ENCODE measurements at regions not wholly inside any gene's neighbourhood (a gene's known extent, or its start where the extent isn't known, plus 50 kb on each side); places are given as distances from the start of the nearest gene placed in this dataset.

DNA sequence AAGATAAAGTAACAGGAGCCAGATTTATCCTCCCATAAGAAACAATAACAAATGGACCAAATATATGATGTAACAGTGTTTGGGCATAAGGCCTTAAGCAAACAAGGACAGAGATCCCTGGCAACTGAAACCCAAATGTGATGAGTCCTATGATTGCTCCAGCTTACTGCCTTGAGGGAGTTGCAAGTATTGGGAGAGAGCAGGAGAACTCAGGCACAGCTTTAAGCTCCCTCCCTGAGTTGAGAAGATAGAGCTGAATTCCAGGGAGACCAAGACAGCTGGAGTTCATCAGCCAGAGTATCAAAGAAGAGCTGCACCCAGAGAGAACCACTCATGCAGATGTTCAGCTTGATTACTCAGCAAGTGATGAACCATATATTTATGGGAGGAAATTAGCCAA, 814.5 kb upstream of the RAB6C start:
- Histone ChIP-seq H3K36me3 (no peaks in the 10 kb centered on the region), H3K4me1 (no peaks in the 10 kb centered on the region), H3K9me3 (no peaks in the 10 kb centered on the region), H3K27ac (no peak overlapping the region), H3K4me3 (no peak overlapping the region), H3K27me3 (no peaks in the 10 kb centered on the region)
- ATAC-seq, result no peak
- no peak for DNase-seq
- intact Hi-C loops (cut with DNase I), result no loop called here
- TF ChIP-seq, protein P1, sequence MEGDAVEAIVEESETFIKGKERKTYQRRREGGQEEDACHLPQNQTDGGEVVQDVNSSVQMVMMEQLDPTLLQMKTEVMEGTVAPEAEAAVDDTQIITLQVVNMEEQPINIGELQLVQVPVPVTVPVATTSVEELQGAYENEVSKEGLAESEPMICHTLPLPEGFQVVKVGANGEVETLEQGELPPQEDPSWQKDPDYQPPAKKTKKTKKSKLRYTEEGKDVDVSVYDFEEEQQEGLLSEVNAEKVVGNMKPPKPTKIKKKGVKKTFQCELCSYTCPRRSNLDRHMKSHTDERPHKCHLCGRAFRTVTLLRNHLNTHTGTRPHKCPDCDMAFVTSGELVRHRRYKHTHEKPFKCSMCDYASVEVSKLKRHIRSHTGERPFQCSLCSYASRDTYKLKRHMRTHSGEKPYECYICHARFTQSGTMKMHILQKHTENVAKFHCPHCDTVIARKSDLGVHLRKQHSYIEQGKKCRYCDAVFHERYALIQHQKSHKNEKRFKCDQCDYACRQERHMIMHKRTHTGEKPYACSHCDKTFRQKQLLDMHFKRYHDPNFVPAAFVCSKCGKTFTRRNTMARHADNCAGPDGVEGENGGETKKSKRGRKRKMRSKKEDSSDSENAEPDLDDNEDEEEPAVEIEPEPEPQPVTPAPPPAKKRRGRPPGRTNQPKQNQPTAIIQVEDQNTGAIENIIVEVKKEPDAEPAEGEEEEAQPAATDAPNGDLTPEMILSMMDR (IDR thresholded peaks at IDR 0.05), result no peak

GRCh38 chr2:129167456-129167855, 812.0 kb upstream of the RAB6C start:
- ATAC-seq (no peak), DNase-seq (no peak)
- Histone ChIP-seq H3K36me3 (no peaks in the 10 kb centered on the region), H3K4me3 (no peak overlapping the region), H3K9me3 (no peaks in the 10 kb centered on the region), H3K4me1 (no peaks in the 10 kb centered on the region), H3K27ac (no peak overlapping the region), H3K27me3 (no peaks in the 10 kb centered on the region)
- TF ChIP-seq, protein P1 (IDR thresholded peaks at IDR 0.05), result no peak
- intact Hi-C loops (cut with DNase I), result no loop called here

- TF ChIP-seq, protein P1 (IDR thresholded peaks at IDR 0.05), result no peak
- Histone ChIP-seq H3K4me1 (no peaks in the 10 kb centered on the region), H3K27me3 (no peaks in the 10 kb centered on the region), H3K9me3 (no peaks in the 10 kb centered on the region), H3K27ac (no peak overlapping the region), H3K36me3 (no peaks in the 10 kb centered on the region), H3K4me3 (no peak overlapping the region)
- no peak for ATAC-seq
- no peak for DNase-seq
- intact Hi-C loops (cut with DNase I), result no loop called here
Observed at GRCh38 chr2:129170570-129170969, 808.9 kb upstream of the RAB6C start.

DNA sequence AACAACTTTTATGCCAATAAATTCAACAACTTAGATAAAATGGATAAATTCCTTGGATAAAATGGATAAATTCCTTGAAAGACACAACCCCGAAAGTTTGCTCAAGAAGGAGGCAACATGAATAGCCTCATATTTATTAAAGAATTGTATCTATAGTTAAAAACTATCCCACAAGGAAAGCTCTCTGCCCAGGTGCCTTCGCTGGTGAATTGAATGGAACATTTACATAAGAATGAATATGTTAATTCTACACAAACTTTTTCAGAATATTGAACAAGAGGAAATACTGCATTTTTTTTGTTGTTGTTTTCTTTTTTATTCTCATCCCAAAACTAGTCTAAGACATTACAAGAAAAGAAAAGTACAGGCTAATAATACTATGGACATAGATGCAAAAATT, 805.3 kb upstream of the RAB6C start:
- no peak for ATAC-seq
- TF ChIP-seq, protein P1 (IDR thresholded peaks at IDR 0.05), result no peak

DNA sequence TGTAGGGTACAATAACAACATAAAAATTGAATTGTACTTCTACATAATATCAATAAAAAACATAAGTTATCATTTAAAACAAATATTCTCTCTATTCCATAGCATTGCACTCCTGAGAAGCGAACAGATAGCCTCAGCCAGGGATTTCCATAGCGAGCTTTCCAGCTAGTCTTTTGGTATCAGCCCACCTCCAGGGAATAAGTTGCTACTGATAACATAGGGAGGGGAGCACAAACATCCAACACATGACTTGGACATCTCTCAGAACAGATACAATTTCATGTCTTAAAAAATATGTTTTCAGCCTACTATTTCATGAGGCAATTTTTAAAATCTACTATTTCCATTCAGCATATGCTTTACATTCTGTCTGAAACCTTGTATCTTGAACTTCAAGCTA, 804.4 kb upstream of the RAB6C start:
- Histone ChIP-seq H3K27ac (no peak overlapping the region), H3K27me3 (no peaks in the 10 kb centered on the region), H3K4me1 (no peaks in the 10 kb centered on the region), H3K36me3 (no peaks in the 10 kb centered on the region), H3K4me3 (no peak overlapping the region), H3K9me3 (no peaks in the 10 kb centered on the region)
- DNase-seq (no peak), ATAC-seq (no peak)
- intact Hi-C loops (cut with DNase I), result no loop called here
- TF ChIP-seq, protein P1 (IDR thresholded peaks at IDR 0.05), result no peak

More for the DNA sequence above, 805.3 kb upstream of the RAB6C start:
- DNase-seq, result no peak
- no peak overlapping the region for H3K4me3 ChIP-seq
- H3K36me3 ChIP-seq, result no peaks in the 10 kb centered on the region
- no peaks in the 10 kb centered on the region for H3K4me1 ChIP-seq
- H3K27ac ChIP-seq, result no peak overlapping the region
- H3K9me3 ChIP-seq, result no peaks in the 10 kb centered on the region
- intact Hi-C loops (cut with DNase I), result no loop called here
- no peaks in the 10 kb centered on the region for H3K27me3 ChIP-seq
